HCT116 (cell line): ENCODE measurements at regions not wholly inside any gene's neighbourhood (a gene's known extent, or its start where the extent isn't known, plus 50 kb on each side); places are given as distances from the start of the nearest gene placed in this dataset.

Experiments
- ATAC-seq: fragments of 200-7000 bp; cut with Tn5 transposase; 2 replicates; pipeline ENCODE4 v1.9.1; 2020; ENCODE audit warnings: mild to moderate bottlenecking, moderate library complexity
- BruUV-seq: library from RNA; stranded (reverse); fragments of 400-500 nt; replicated peaks from 2 replicates; lab custom pipeline; 2021; lab: Mats Ljungman, UMichigan
- CTCF ChIA-PET: fragments of 300-600 bp; sonication (Branson Sonifier 250); formaldehyde crosslinking; loops from one replicate; lab custom pipeline; 2021; ENCODE audit warnings: antibody characterized with exemption; lab: Charles Lee
- POLR2A ChIA-PET: fragments of 300-600, 350-600 bp; sonication (Branson Sonifier 250); formaldehyde crosslinking; loops from one replicate; lab custom pipeline; 2021; ENCODE audit warnings: antibody characterized with exemption; lab: Charles Lee
- RAD21 ChIA-PET, 2 experiments: fragments of 300-600 bp; sonication (Branson Sonifier 250); formaldehyde crosslinking; loops; one replicate each; lab custom pipeline; 2023; ENCODE audit warnings: low total read pairs in 2 of 2; ENCODE audit not compliant: uncharacterized antibody in 2 of 2, unreplicated experiment in 2 of 2, low non-redundant PET in 1 of 2; lab: Charles Lee
- DNase-seq: peaks from one replicate; pipeline ENCODE4 v3.0.0-alpha.2; 2010; ENCODE audit warnings: low read depth, low spot score
- H2AFZ ChIP-seq: fragments of 200-600 bp; shearing (Covaris generic), sonication (generic); 2 replicates; pipeline ENCODE4 v1.6.1; 2017; ENCODE audit warnings: low read depth, mixed run types, mixed read lengths, antibody characterized with exemption, low read length; ENCODE audit not compliant: poor library complexity, severe bottlenecking
- H3K27ac ChIP-seq: 2 replicates; pipeline ENCODE4 v1.5.1; 2012; ENCODE audit warnings: low read depth, low read length
- H3K27me3 ChIP-seq: fragments of 200-600 bp; sonication (generic); 2 replicates; pipeline ENCODE4 v1.6.1; 2016; ENCODE audit warnings: mixed run types, low read length, mixed read lengths; ENCODE audit not compliant: insufficient read depth
- H3K36me3 ChIP-seq, 2 experiments: fragments of 200-500 bp in 1 of 2; fragments of 200-600 bp in 1 of 2; sonication (Bioruptor generic) in 1 of 2; sonication (generic) in 1 of 2; 2 replicates each; pipeline versions ENCODE4 v1.5.1 to v1.6.1; 2014 to 2016; ENCODE audit warnings: low read length in 2 of 2, inconsistent platforms in 1 of 2, mixed read lengths in 1 of 2, mixed run types in 1 of 2; ENCODE audit not compliant: insufficient read depth in 2 of 2, control insufficient read depth in 1 of 2
- H3K4me1 ChIP-seq, 2 experiments: fragments of 200-600 bp in 1 of 2; sonication (generic) in 1 of 2; 2 replicates each; pipeline versions ENCODE4 v1.5.1 to v1.6.1; 2012 to 2017; ENCODE audit warnings: low read length in 2 of 2, inconsistent platforms in 1 of 2, mild to moderate bottlenecking in 1 of 2, mixed read lengths in 1 of 2, mixed run types in 1 of 2, moderate library complexity in 1 of 2; ENCODE audit not compliant: insufficient read depth in 2 of 2, control insufficient read depth in 1 of 2
- H3K4me2 ChIP-seq: fragments of 200-600 bp; sonication (generic); 2 replicates; pipeline ENCODE4 v1.6.1; 2017; ENCODE audit warnings: mixed run types, low read length, mixed read lengths
- H3K4me3 ChIP-seq, 2 experiments: fragments of 200-600 bp in 1 of 2; sonication (generic) in 1 of 2; replicated peaks in 1 of 2; 2 replicates each; pipeline ENCODE4 v1.5.1; 2011 to 2016; ENCODE audit warnings: low read length in 2 of 2, control low read depth in 1 of 2, low read depth in 1 of 2, mild to moderate bottlenecking in 1 of 2, mixed read lengths in 1 of 2, mixed run types in 1 of 2
- H3K79me2 ChIP-seq: fragments of 200-600 bp; sonication (generic); 2 replicates; pipeline ENCODE4 v1.6.1; 2017; ENCODE audit warnings: mild to moderate bottlenecking, mixed run types, low read length, moderate library complexity, mixed read lengths; ENCODE audit not compliant: insufficient read depth
- H3K9ac ChIP-seq: fragments of 200-600 bp; sonication (generic); 2 replicates; pipeline ENCODE4 v1.6.1; 2016; ENCODE audit warnings: low read length, mixed read lengths
- H3K9me2 ChIP-seq: fragments of 200-600 bp; sonication (generic), shearing (Covaris generic); 2 replicates; pipeline ENCODE4 v1.6.1; 2017; ENCODE audit warnings: mixed run types, mild to moderate bottlenecking, moderate library complexity; ENCODE audit not compliant: insufficient read depth
- H3K9me3 ChIP-seq, 2 experiments: fragments of 200-500 bp in 1 of 2; fragments of 200-600 bp in 1 of 2; sonication (Bioruptor generic) in 1 of 2; sonication (generic) in 1 of 2; 2 replicates each; pipeline ENCODE4 v1.6.1; 2014 to 2017; ENCODE audit warnings: low read length in 2 of 2, mixed read lengths in 2 of 2, inconsistent platforms in 1 of 2, low read depth in 1 of 2, mild to moderate bottlenecking in 1 of 2, mixed run types in 1 of 2, moderate library complexity in 1 of 2; ENCODE audit not compliant: control insufficient read depth in 1 of 2, insufficient read depth in 1 of 2
- H4K20me1 ChIP-seq: fragments of 200-600 bp; sonication (generic), shearing (Covaris generic); 2 replicates; pipeline ENCODE4 v1.6.1; 2017; ENCODE audit warnings: mixed run types, mild to moderate bottlenecking, moderate library complexity; ENCODE audit not compliant: insufficient read depth
- CBX3 ChIP-seq: IDR thresholded peaks from 2 replicates; pipeline ENCODE4 v1.6.1; 2012; ENCODE audit warnings: low read depth
- CEBPB ChIP-seq: IDR thresholded peaks from 2 replicates; pipeline ENCODE4 v1.6.1; 2012; ENCODE audit warnings: low read depth
- ELF1 ChIP-seq: IDR thresholded peaks from 2 replicates; pipeline ENCODE4 v1.6.1; 2012; ENCODE audit warnings: low read depth, borderline replicate concordance
- FOSL1 ChIP-seq: IDR thresholded peaks from 2 replicates; pipeline ENCODE4 v1.6.1; 2012; ENCODE audit warnings: low read depth
- JUND ChIP-seq: IDR thresholded peaks from 2 replicates; pipeline ENCODE4 v1.6.1; 2012
- POLR2A ChIP-seq: IDR thresholded peaks from 2 replicates; pipeline ENCODE4 v1.7.0; 2011; ENCODE audit warnings: borderline replicate concordance; ENCODE audit not compliant: insufficient read depth, insufficient read length; ENCODE audit errors: extremely low read depth
- POLR2AphosphoS5 ChIP-seq: IDR thresholded peaks from 2 replicates; pipeline ENCODE4 v1.6.1; 2011; ENCODE audit warnings: mild to moderate bottlenecking, low read depth, low read length, moderate library complexity
- SP1 ChIP-seq: IDR thresholded peaks from 2 replicates; pipeline ENCODE4 v1.6.1; 2012; ENCODE audit warnings: low read depth
- SRF ChIP-seq: IDR thresholded peaks from 2 replicates; pipeline ENCODE4 v1.6.1; 2012; ENCODE audit warnings: low read depth
- TCF7L2 ChIP-seq: IDR thresholded peaks from 2 replicates; pipeline ENCODE4 v1.7.0; 2011; ENCODE audit warnings: borderline replicate concordance, inconsistent platforms; ENCODE audit not compliant: insufficient read depth, insufficient read length; ENCODE audit errors: extremely low read depth
- ZFX ChIP-seq: fragments of 450-650 bp; IDR thresholded peaks from 2 replicates; pipeline ENCODE4 v1.6.1; 2017
- ZNF274 ChIP-seq: fragments of 200-500 bp; sonication (Bioruptor generic); IDR thresholded peaks from 2 replicates; pipeline ENCODE4 v1.6.1; 2014; ENCODE audit warnings: mild to moderate bottlenecking, low read depth, low read length, inconsistent platforms
- intact Hi-C: fragments of 100-400 bp; cut with micrococcal nuclease; formaldehyde crosslinking; loops from 2 replicates; pipeline ENCODE4 v1.10.0; 2022
- TF ChIP-seq, protein P1 (sequence below): IDR thresholded peaks from 2 replicates; pipeline ENCODE4 v1.6.1; 2012
- TF ChIP-seq, protein P2 (sequence below): IDR thresholded peaks from 2 replicates; pipeline ENCODE4 v1.6.1; 2011; ENCODE audit warnings: mild to moderate bottlenecking, low read length, moderate library complexity; ENCODE audit not compliant: insufficient replicate concordance; ENCODE audit errors: extremely low read depth

DNA sequence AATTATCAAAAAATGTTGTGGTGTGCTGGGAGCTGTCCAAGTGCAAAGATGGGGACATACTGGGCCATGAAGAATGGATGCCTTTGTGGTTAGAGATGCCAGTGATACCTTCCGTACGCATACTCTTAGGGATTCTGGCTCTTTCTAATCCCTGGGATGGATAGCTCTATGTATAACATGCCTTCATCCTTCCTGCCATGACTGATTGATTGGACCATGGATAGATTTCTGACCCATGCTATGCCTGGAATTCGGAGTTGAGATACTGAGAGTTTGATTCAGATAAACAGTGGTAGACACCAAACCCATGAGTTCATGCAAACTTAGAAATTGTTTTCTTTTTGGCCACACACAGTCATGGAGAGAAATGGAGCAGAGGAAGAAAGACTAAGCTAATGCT is 147.2 kb upstream of the WDFY3 start:
- DNase-seq, result no peak
- no peaks in the 10 kb centered on the region for H3K36me3 ChIP-seq
- no peaks in the 10 kb centered on the region for H3K9me2 ChIP-seq
- ATAC-seq, result no peak
- intact Hi-C loops, result no loop called here
- no peaks in the 10 kb centered on the region for H3K9me3 ChIP-seq
- no peaks in the 10 kb centered on the region for H3K79me2 ChIP-seq
- BruUV-seq, result no TSS peak
- H3K4me3 ChIP-seq, result no peak overlapping the region
- POLR2A ChIA-PET, result no interaction called here
- no peaks in the 10 kb centered on the region for H3K27me3 ChIP-seq
- CTCF ChIA-PET, result no interaction called here
- no peak overlapping the region for H3K9ac ChIP-seq
- no peak overlapping the region for H3K4me2 ChIP-seq
- no peaks in the 10 kb centered on the region for H3K4me1 ChIP-seq
- H3K27ac ChIP-seq, result no peak overlapping the region
- H2AFZ ChIP-seq, result no peak overlapping the region
- no peaks in the 10 kb centered on the region for H4K20me1 ChIP-seq
- RAD21 ChIA-PET, result no interaction called here
- TF ChIP-seq CEBPB (no peak), SRF (no peak), POLR2A (no peak), JUND (no peak), ZNF274 (no peak), TCF7L2 (no peak), FOSL1 (no peak), SP1 (no peak), ELF1 (no peak), POLR2AphosphoS5 (no peak), CBX3 (no peak), ZFX (no peak)
- TF ChIP-seq, protein P1, sequence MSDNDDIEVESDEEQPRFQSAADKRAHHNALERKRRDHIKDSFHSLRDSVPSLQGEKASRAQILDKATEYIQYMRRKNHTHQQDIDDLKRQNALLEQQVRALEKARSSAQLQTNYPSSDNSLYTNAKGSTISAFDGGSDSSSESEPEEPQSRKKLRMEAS, result no peak
- TF ChIP-seq, protein P2, sequence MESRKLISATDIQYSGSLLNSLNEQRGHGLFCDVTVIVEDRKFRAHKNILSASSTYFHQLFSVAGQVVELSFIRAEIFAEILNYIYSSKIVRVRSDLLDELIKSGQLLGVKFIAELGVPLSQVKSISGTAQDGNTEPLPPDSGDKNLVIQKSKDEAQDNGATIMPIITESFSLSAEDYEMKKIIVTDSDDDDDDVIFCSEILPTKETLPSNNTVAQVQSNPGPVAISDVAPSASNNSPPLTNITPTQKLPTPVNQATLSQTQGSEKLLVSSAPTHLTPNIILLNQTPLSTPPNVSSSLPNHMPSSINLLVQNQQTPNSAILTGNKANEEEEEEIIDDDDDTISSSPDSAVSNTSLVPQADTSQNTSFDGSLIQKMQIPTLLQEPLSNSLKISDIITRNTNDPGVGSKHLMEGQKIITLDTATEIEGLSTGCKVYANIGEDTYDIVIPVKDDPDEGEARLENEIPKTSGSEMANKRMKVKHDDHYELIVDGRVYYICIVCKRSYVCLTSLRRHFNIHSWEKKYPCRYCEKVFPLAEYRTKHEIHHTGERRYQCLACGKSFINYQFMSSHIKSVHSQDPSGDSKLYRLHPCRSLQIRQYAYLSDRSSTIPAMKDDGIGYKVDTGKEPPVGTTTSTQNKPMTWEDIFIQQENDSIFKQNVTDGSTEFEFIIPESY, result no peak
